Testis (tissue), 2 donors: ENCODE measurements at regions not wholly inside any gene's neighbourhood (a gene's known extent, or its start where the extent isn't known, plus 50 kb on each side); places are given as distances from the start of the nearest gene placed in this dataset.

Experiments
- CTCF ChIP-seq, 3 experiments: fragments of 450-650 bp in 2 of 3; fragments of 200-600 bp in 1 of 3; sonication (generic) in 1 of 3; IDR thresholded peaks; one replicate each; pipeline ENCODE4 v1.5.1; 2016 to 2019; ENCODE audit warnings: antibody characterized with exemption in 3 of 3, mild to moderate bottlenecking in 2 of 3, moderate library complexity in 1 of 3
- POLR2A ChIP-seq: fragments of 450-650 bp; IDR thresholded peaks from one replicate; pipeline ENCODE4 v1.6.1; 2017; ENCODE audit warnings: antibody characterized with exemption, mild to moderate bottlenecking, moderate library complexity

- TF ChIP-seq CTCF (IDR thresholded peaks at IDR 0.05) (no peak), POLR2A (no peak)
Observed at GRCh38 chr15:39110746-39111145, 470.1 kb upstream of the THBS1 start.
